ENCODE measurements at regions not wholly inside any gene's neighbourhood (a gene's known extent, or its start where the extent isn't known, plus 50 kb on each side); places are given as distances from the start of the nearest gene placed in this dataset.

DNA sequence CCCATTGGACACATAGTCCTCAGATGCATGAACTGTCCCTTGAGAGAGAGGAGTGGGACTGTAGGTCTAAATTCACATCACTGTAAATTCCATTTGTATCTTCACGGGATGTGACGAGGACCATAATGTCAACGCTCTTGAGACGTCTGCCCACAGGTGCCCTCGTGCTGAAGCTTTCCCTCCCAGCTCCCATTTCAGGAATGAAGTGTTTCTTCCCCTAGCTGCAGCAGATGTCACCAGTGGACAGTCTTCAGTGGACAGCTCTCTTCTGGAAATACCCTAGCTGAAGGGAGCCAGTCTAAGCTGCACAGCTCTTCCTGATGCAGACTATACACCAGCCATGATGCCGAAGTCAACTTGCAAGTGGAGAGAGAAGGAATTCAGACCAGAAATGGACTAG lies 217.4 kb upstream of the ECI2 start:
- no peaks in the 10 kb centered on the region for H3K9me1 ChIP-seq (replicated peaks; ENCODE audit: control insufficient read depth, extremely low read depth, insufficient read depth, low read length)
- no peaks in the 10 kb centered on the region for H3K9me3 ChIP-seq (replicated peaks; ENCODE audit: control insufficient read depth, insufficient read depth, low read length)
- no peak overlapping the region for H2AFZ ChIP-seq (ENCODE audit: low read depth, low read length)
- ChIA-PET POLR2A (no interaction called here), CTCF (interaction anchor here (1.1 to 1.5 kb wide), 5 partner anchors 33 to 582 kb away, joined by 3 to 4 read pairs (median 3); no protein-coding TSS in a partner anchor)
- no peaks in the 10 kb centered on the region for H3K27me3 ChIP-seq (ENCODE audit: control insufficient read depth in 2 of 2, insufficient read depth in 2 of 2, low read length in 2 of 2)
- TF ChIP-seq POLR2A (IDR thresholded peaks at IDR 0.05; ENCODE audit: low read depth, low read length) (no peak), JUN (IDR thresholded peaks at IDR 0.05; ENCODE audit: borderline replicate concordance, insufficient read depth, insufficient read length, low read depth) (no peak), CTCF (IDR thresholded peaks at IDR 0.05; ENCODE audit: extremely low read depth in 1 of 2, insufficient read depth in 1 of 2, low read depth in 1 of 2, low read length in 2 of 2) (no peak), EZH2 (IDR thresholded peaks at IDR 0.05; ENCODE audit: borderline replicate concordance, low read depth, low read length, severe bottlenecking) (no peak), POLR2AphosphoS5 (IDR thresholded peaks at IDR 0.05; ENCODE audit: insufficient read depth, low read depth, low read length) (no peak), MYC (IDR thresholded peaks at IDR 0.05; ENCODE audit: low read depth, low read length) (no peak), FOS (IDR thresholded peaks at IDR 0.05; ENCODE audit: borderline replicate concordance, insufficient read depth, low read length) (no peak), GATA2 (IDR thresholded peaks at IDR 0.05; ENCODE audit: insufficient read depth, insufficient read length, low read depth, low read length) (no peak)
- TF ChIP-seq, protein P1, sequence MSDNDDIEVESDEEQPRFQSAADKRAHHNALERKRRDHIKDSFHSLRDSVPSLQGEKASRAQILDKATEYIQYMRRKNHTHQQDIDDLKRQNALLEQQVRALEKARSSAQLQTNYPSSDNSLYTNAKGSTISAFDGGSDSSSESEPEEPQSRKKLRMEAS (IDR thresholded peaks at IDR 0.05; ENCODE audit: insufficient read depth, insufficient read length) = no peak
- no peaks in the 10 kb centered on the region for H4K20me1 ChIP-seq (replicated peaks; ENCODE audit: control insufficient read depth, extremely low read depth, insufficient read depth, low read length)
- peaks cover 24% of the 10 kb centered on the region for H3K4me1 ChIP-seq (ENCODE audit: control insufficient read depth, extremely low read depth, insufficient read depth, low read length)
- H3K9ac ChIP-seq (replicated peaks; ENCODE audit: extremely low read depth, insufficient read depth, low read length) = no peak overlapping the region
- BruUV-seq (replicated peaks) = no TSS peak
- no peak overlapping the region for H3K4me3 ChIP-seq (replicated peaks in 1 of 3; ENCODE audit: insufficient read depth in 1 of 3, low read depth in 1 of 3, low read length in 3 of 3)
- H3K79me2 ChIP-seq (ENCODE audit: control insufficient read depth, insufficient read depth, low read length) = no peaks in the 10 kb centered on the region
- H3K4me2 ChIP-seq (ENCODE audit: insufficient read depth, low read length) = no peak overlapping the region
- intact Hi-C loops (cut with micrococcal nuclease) = loop anchor here (5.0 kb wide), 1 partner anchor 100 kb away; no protein-coding TSS in a partner anchor
- no peak overlapping the region for H3K27ac ChIP-seq (ENCODE audit: insufficient read depth, low read depth, low read length)
- dilution Hi-C loops (cut with MboI; ENCODE audit: extremely low pct_ligation_motif_present, low sequenced_read_pairs) = no loop called here
- no peaks in the 10 kb centered on the region for H3K36me3 ChIP-seq (ENCODE audit: control insufficient read depth in 2 of 2, extremely low read depth in 1 of 2, insufficient read depth in 2 of 2, low read length in 2 of 2)
- FAIRE-seq (no peak), DNase-seq (ENCODE audit: low read depth, low spot score) (no peak)
